Endothelial cell of umbilical vein (primary cell): ENCODE measurements at regions not wholly inside any gene's neighbourhood (a gene's known extent, or its start where the extent isn't known, plus 50 kb on each side); places are given as distances from the start of the nearest gene placed in this dataset.

Experiments
- BruUV-seq: library from RNA; stranded (reverse); fragments of 400-500 nt; replicated peaks from 2 replicates; lab custom pipeline; 2021; lab: Mats Ljungman, UMichigan
- CTCF ChIA-PET: fragments of 300-600, 350-600 bp; sonication (Branson Sonifier 250); formaldehyde crosslinking; loops from one replicate; lab custom pipeline; 2021; ENCODE audit warnings: antibody characterized with exemption, inconsistent platforms; lab: Charles Lee
- POLR2A ChIA-PET: fragments of 300-600, 350-600 bp; sonication (Branson Sonifier 250); formaldehyde crosslinking; loops from one replicate; lab custom pipeline; 2021; ENCODE audit warnings: antibody characterized with exemption, inconsistent platforms; lab: Charles Lee
- DNase-seq: peaks from one replicate; pipeline ENCODE4 v3.0.0-alpha.2; 2011; ENCODE audit warnings: low read depth, low spot score
- FAIRE-seq: peaks from 2 replicates; lab custom pipeline; 2011; peaks lifted over from hg19 to GRCh38; lab: Jason Lieb, UNC
- H2AFZ ChIP-seq: 2 replicates; pipeline ENCODE4 v1.6.0; 2012; ENCODE audit warnings: low read depth, low read length, control low read depth, inconsistent platforms
- H3K27ac ChIP-seq: 2 replicates; pipeline ENCODE4 v1.5.1; 2011; ENCODE audit warnings: low read depth, mild to moderate bottlenecking, control low read depth, low read length, moderate library complexity; ENCODE audit not compliant: insufficient read depth
- H3K27me3 ChIP-seq, 2 experiments: 2 replicates each; pipeline versions ENCODE4 v1.6.0 to v1.6.1; 2011; ENCODE audit warnings: low read length in 2 of 2, mixed read lengths in 1 of 2; ENCODE audit not compliant: control insufficient read depth in 2 of 2, insufficient read depth in 2 of 2
- H3K36me3 ChIP-seq, 2 experiments: 2 replicates in 1 of 2; 3 replicates in 1 of 2; pipeline ENCODE4 v1.5.1; 2011; ENCODE audit warnings: low read length in 2 of 2, mild to moderate bottlenecking in 1 of 2, moderate library complexity in 1 of 2; ENCODE audit not compliant: control insufficient read depth in 2 of 2, insufficient read depth in 2 of 2; ENCODE audit errors: extremely low read depth in 1 of 2
- H3K4me1 ChIP-seq: 3 replicates; pipeline ENCODE4 v1.5.1; 2011; ENCODE audit warnings: mild to moderate bottlenecking, low read length; ENCODE audit not compliant: control insufficient read depth, insufficient read depth; ENCODE audit errors: extremely low read depth
- H3K4me2 ChIP-seq: 2 replicates; pipeline ENCODE4 v1.6.1; 2011; ENCODE audit warnings: low read length, control low read depth, mixed read lengths; ENCODE audit not compliant: insufficient read depth
- H3K4me3 ChIP-seq, 3 experiments: fragments of 200-600 bp in 1 of 3; sonication (generic), shearing (Covaris generic) in 1 of 3; replicated peaks in 1 of 3; 2 replicates each; pipeline ENCODE4 v1.5.1; 2011 to 2016; ENCODE audit warnings: control low read depth in 3 of 3, low read length in 3 of 3, mild to moderate bottlenecking in 2 of 3, inconsistent platforms in 1 of 3, low read depth in 1 of 3, moderate library complexity in 1 of 3; ENCODE audit not compliant: insufficient read depth in 1 of 3
- H3K79me2 ChIP-seq: 2 replicates; pipeline ENCODE4 v1.6.0; 2012; ENCODE audit warnings: low read length, inconsistent platforms; ENCODE audit not compliant: control insufficient read depth, insufficient read depth
- H3K9ac ChIP-seq: replicated peaks from 2 replicates; pipeline ENCODE3; 2011; ENCODE audit warnings: low read length, control low read depth; ENCODE audit not compliant: insufficient read depth; ENCODE audit errors: extremely low read depth
- H3K9me1 ChIP-seq: replicated peaks from 3 replicates; pipeline ENCODE4 v1.6.0; 2011; ENCODE audit warnings: mild to moderate bottlenecking, low read length; ENCODE audit not compliant: control insufficient read depth, insufficient read depth; ENCODE audit errors: extremely low read depth
- H3K9me3 ChIP-seq: replicated peaks from 2 replicates; pipeline ENCODE4 v1.5.1; 2012; ENCODE audit warnings: low read length, inconsistent platforms; ENCODE audit not compliant: control insufficient read depth, insufficient read depth
- H4K20me1 ChIP-seq: replicated peaks from 2 replicates; pipeline ENCODE3; 2011; ENCODE audit warnings: mild to moderate bottlenecking, low read length; ENCODE audit not compliant: control insufficient read depth, insufficient read depth; ENCODE audit errors: extremely low read depth
- EZH2 ChIP-seq: IDR thresholded peaks from 2 replicates; pipeline ENCODE4 v1.6.1; 2012; ENCODE audit warnings: borderline replicate concordance, low read depth, mild to moderate bottlenecking, moderate library complexity, low read length, inconsistent platforms; ENCODE audit not compliant: severe bottlenecking
- FOS ChIP-seq: IDR thresholded peaks from 2 replicates; pipeline ENCODE4 v1.6.1; 2011; ENCODE audit warnings: mild to moderate bottlenecking, low read length, moderate library complexity, borderline replicate concordance; ENCODE audit not compliant: insufficient read depth
- JUN ChIP-seq: IDR thresholded peaks from 2 replicates; pipeline ENCODE4 v1.6.1; 2011; ENCODE audit warnings: borderline replicate concordance, low read depth; ENCODE audit not compliant: insufficient read length, insufficient read depth
- POLR2A ChIP-seq: IDR thresholded peaks from 2 replicates; pipeline ENCODE4 v1.6.1; 2012; ENCODE audit warnings: low read depth, mild to moderate bottlenecking, control low read depth, low read length
- POLR2AphosphoS5 ChIP-seq: IDR thresholded peaks from 2 replicates; pipeline ENCODE4 v1.6.1; 2012; ENCODE audit warnings: low read depth, mild to moderate bottlenecking, control low read depth, low read length, moderate library complexity; ENCODE audit not compliant: insufficient read depth
- dilution Hi-C: fragments of 300-500 bp; cut with MboI; formaldehyde crosslinking; loops from one replicate; pipeline ENCODE4 v1.15.0; 2019; ENCODE audit warnings: low sequenced_read_pairs; ENCODE audit not compliant: extremely low pct_ligation_motif_present
- intact Hi-C: fragments of 100-400 bp; cut with micrococcal nuclease; formaldehyde crosslinking; loops from one replicate; pipeline ENCODE4 v1.10.0; 2022
- TF ChIP-seq, protein P1 (sequence below): IDR thresholded peaks from 2 replicates; pipeline ENCODE4 v1.6.1; 2011; ENCODE audit not compliant: insufficient read depth, insufficient read length
- TF ChIP-seq, protein P2 (sequence below), 2 donors: IDR thresholded peaks; 1 replicate in 1 of 2; 2 replicates in 1 of 2; pipeline ENCODE4 v1.5.1; 2011; ENCODE audit warnings: low read length in 2 of 2, mild to moderate bottlenecking in 2 of 2, moderate library complexity in 2 of 2, control low read depth in 1 of 2, inconsistent platforms in 1 of 2, low read depth in 1 of 2; ENCODE audit not compliant: insufficient read depth in 1 of 2; ENCODE audit errors: extremely low read depth in 1 of 2

DNA sequence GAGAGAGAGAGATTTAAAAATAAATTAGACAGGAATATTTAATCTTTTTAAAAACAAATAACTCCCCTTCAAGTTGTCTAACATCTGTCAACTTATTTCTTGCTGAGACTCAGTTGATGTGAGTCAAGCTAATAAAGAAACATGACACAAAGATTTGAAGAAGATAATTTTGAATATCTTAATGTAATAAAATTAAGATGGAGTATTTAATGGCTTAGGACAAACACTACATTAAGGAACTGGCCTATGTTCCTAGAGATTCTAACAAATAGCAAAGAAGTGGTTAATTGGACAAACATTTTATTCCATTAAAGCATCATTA is 134.0 kb downstream of the INSIG2 start:
- Histone ChIP-seq H3K27me3 (peaks cover 41 to 65% of the 10 kb centered on the region in 2 experiments), H3K9ac (no peak overlapping the region), H3K36me3 (no peaks in the 10 kb centered on the region), H3K9me1 (no peaks in the 10 kb centered on the region), H3K79me2 (no peaks in the 10 kb centered on the region), H3K4me1 (peaks cover 6% of the 10 kb centered on the region), H3K9me3 (no peaks in the 10 kb centered on the region), H3K4me2 (no peak overlapping the region), H4K20me1 (peaks cover 2% of the 10 kb centered on the region), H3K4me3 (no peak overlapping the region), H3K27ac (no peak overlapping the region), H2AFZ (no peak overlapping the region)
- no peak for DNase-seq
- dilution Hi-C loops, result no loop called here
- intact Hi-C loops, result loop anchor here (1.0 kb wide), 2 partner anchors 176 to 633 kb away; no protein-coding TSS in a partner anchor
- FAIRE-seq, result no peak
- no TSS peak for BruUV-seq
- TF ChIP-seq EZH2 (no peak), POLR2A (no peak), JUN (no peak), POLR2AphosphoS5 (no peak)
- TF ChIP-seq, protein P1, sequence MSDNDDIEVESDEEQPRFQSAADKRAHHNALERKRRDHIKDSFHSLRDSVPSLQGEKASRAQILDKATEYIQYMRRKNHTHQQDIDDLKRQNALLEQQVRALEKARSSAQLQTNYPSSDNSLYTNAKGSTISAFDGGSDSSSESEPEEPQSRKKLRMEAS, result no peak
- POLR2A ChIA-PET, result no interaction called here
- CTCF ChIA-PET, result interaction anchor here (0.7 to 8.0 kb wide), 14 partner anchors 11 to 662 kb away, joined by 3 to 162 read pairs (median 6); partner anchors contain the start of gene EN1

DNA sequence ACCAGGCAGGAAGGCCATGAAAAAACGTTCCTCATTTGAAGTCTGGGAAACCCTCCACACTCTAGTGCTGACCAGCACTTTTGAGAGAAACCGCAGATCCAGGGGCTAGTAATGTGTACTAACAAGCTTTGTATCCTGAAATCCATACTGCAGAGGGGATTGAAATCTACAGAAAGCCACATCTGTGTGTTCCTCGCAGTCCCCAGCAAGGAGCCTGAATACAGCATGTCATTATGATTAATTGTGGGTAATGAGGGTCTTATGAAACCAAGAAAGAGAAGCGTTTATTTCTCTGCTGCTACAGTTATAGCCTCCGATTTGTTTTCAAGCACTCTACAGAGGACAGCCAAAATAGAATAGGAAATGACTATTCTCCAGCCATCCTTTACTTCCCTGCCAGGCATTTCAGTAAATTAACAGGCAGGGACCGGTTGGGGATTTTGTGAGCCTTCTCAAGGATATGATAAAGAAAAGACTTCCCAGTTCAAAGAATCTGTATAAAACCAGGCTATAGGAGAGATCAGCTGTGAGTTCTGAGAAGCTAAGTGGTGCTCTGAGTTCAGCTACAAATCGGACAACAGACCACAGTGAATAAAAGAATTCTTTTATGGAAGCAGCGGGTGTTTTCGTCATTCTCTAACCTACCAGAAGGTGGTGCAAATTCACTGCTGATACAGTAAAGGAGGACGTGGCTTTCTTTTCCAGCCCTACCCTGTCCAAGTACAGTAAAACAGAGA is 133.4 kb downstream of the INSIG2 start:
- H3K27ac ChIP-seq, result no peak overlapping the region

More for the DNA sequence above, 133.4 kb downstream of the INSIG2 start:
- Histone ChIP-seq H2AFZ (no peak overlapping the region), H4K20me1 (peaks cover 2% of the 10 kb centered on the region), H3K79me2 (no peaks in the 10 kb centered on the region), H3K4me3 (no peak overlapping the region), H3K4me1 (peaks cover 6% of the 10 kb centered on the region), H3K9me3 (no peaks in the 10 kb centered on the region), H3K9me1 (no peaks in the 10 kb centered on the region), H3K9ac (no peak overlapping the region), H3K27me3 (peaks cover 41 to 63% of the 10 kb centered on the region in 2 experiments), H3K36me3 (no peaks in the 10 kb centered on the region), H3K4me2 (no peak overlapping the region)
- dilution Hi-C loops (no loop called here), intact Hi-C loops (loop anchor here (1.0 kb wide), 2 partner anchors 175 to 634 kb away; no protein-coding TSS in a partner anchor)
- TF ChIP-seq FOS, result no peak
- TF ChIP-seq, protein P2, sequence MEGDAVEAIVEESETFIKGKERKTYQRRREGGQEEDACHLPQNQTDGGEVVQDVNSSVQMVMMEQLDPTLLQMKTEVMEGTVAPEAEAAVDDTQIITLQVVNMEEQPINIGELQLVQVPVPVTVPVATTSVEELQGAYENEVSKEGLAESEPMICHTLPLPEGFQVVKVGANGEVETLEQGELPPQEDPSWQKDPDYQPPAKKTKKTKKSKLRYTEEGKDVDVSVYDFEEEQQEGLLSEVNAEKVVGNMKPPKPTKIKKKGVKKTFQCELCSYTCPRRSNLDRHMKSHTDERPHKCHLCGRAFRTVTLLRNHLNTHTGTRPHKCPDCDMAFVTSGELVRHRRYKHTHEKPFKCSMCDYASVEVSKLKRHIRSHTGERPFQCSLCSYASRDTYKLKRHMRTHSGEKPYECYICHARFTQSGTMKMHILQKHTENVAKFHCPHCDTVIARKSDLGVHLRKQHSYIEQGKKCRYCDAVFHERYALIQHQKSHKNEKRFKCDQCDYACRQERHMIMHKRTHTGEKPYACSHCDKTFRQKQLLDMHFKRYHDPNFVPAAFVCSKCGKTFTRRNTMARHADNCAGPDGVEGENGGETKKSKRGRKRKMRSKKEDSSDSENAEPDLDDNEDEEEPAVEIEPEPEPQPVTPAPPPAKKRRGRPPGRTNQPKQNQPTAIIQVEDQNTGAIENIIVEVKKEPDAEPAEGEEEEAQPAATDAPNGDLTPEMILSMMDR (IDR thresholded peaks at IDR 0.05; ENCODE audit: extremely low read depth in 1 of 2, insufficient read depth in 1 of 2, low read depth in 1 of 2, low read length in 2 of 2), result peak; percentile 46 to 70
- ChIA-PET POLR2A (no interaction called here), CTCF (interaction anchor here (0.6 to 8.0 kb wide), 20 partner anchors 10 to 663 kb away, joined by 3 to 162 read pairs (median 4); partner anchors contain the start of gene EN1)
- FAIRE-seq, result no peak
- DNase-seq, result peak; percentile 69
- no TSS peak for BruUV-seq
